IgD-negative memory B cell (primary cell): ENCODE measurements at regions not wholly inside any gene's neighbourhood (a gene's known extent, or its start where the extent isn't known, plus 50 kb on each side); places are given as distances from the start of the nearest gene placed in this dataset.

Experiments used
- H3K27ac Mint-ChIP-seq, 3 donors: one replicate each; pipeline ENCODE4 v1.8.0; 2020 to 2022; ENCODE audit warnings: mild to moderate bottlenecking in 3 of 3, mixed read lengths in 3 of 3, moderate library complexity in 1 of 3
- H3K27me3 Mint-ChIP-seq: one replicate; pipeline ENCODE4 v1.8.0; 2021; ENCODE audit warnings: mixed read lengths
- H3K36me3 Mint-ChIP-seq: one replicate; pipeline ENCODE4 v1.8.0; 2020; ENCODE audit warnings: mild to moderate bottlenecking, mixed read lengths
- H3K4me1 Mint-ChIP-seq, 3 donors: one replicate each; pipeline ENCODE4 v1.8.0; 2020 to 2022; ENCODE audit warnings: mixed read lengths in 3 of 3, mild to moderate bottlenecking in 1 of 3
- H3K4me3 Mint-ChIP-seq, 4 donors: one replicate each; pipeline ENCODE4 v1.8.0; 2020 to 2022; ENCODE audit warnings: mild to moderate bottlenecking in 4 of 4, mixed read lengths in 4 of 4, moderate library complexity in 3 of 4
- H3K9me3 Mint-ChIP-seq, 3 donors: one replicate each; pipeline ENCODE4 v1.8.0; 2020 to 2021; ENCODE audit warnings: mixed read lengths in 3 of 3, mild to moderate bottlenecking in 1 of 3

- H3K36me3 Mint-ChIP-seq = no peaks in the 10 kb centered on the region
- no peaks in the 10 kb centered on the region for H3K4me1 Mint-ChIP-seq
- H3K4me3 Mint-ChIP-seq = no peak overlapping the region
- H3K27ac Mint-ChIP-seq = no peak overlapping the region
- H3K27me3 Mint-ChIP-seq = no peaks in the 10 kb centered on the region
- H3K9me3 Mint-ChIP-seq = peaks cover 0 to 10% (median 1%) of the 10 kb centered on the region in 3 donors
Measured at GRCh38 chr9:12915366-12915954, 140.6 kb downstream of the LURAP1L start.

DNA sequence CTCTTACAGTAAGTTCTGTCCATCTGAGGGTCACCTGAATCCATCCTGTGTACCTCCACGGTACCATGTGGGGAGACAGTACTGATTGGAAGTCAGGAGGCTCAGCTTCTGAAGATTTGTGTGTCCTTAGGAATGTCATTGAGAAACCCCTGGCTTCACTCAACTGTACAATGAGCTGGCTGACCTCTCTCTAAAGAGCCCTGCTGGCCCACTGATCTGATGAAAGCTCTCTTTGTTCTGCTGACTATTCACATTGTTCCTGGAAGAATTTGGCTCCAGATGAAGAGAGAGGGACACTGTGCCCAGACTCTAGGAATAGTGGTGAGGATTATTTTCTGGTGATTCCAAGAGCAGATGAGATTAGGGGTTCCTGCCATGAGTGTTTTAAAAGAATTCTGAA, 141.2 kb downstream of the LURAP1L start:
- Mint-ChIP-seq H3K27ac (no peak overlapping the region), H3K36me3 (no peaks in the 10 kb centered on the region), H3K4me1 (no peaks in the 10 kb centered on the region), H3K4me3 (no peak overlapping the region), H3K9me3 (peaks cover 0 to 10% (median 1%) of the 10 kb centered on the region in 3 donors), H3K27me3 (no peaks in the 10 kb centered on the region)

DNA sequence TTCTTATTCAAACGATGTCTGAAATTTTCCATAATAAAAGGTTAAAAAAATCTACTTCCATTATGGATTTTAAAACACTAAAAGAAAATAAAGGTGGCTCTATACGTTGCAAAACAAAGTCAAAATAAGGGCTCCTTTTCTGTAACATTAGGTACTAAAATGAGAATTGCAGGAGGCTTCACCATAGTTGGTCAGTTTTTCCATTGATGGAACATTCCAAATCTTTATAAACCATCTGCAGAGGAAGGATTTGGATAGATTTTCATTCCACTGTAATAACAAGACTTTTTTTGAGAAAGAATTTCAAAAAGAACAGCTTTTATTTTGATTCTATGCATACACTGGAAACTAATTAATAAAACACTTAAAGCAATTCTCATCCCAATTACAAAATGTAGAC, 145.6 kb downstream of the LURAP1L start:
- peaks cover 1 to 9% (median 5%) of the 10 kb centered on the region in 3 donors for H3K9me3 Mint-ChIP-seq
- H3K4me1 Mint-ChIP-seq = no peaks in the 10 kb centered on the region
- no peak overlapping the region for H3K4me3 Mint-ChIP-seq
- no peaks in the 10 kb centered on the region for H3K27me3 Mint-ChIP-seq
- no peaks in the 10 kb centered on the region for H3K36me3 Mint-ChIP-seq
- H3K27ac Mint-ChIP-seq = no peak overlapping the region

DNA sequence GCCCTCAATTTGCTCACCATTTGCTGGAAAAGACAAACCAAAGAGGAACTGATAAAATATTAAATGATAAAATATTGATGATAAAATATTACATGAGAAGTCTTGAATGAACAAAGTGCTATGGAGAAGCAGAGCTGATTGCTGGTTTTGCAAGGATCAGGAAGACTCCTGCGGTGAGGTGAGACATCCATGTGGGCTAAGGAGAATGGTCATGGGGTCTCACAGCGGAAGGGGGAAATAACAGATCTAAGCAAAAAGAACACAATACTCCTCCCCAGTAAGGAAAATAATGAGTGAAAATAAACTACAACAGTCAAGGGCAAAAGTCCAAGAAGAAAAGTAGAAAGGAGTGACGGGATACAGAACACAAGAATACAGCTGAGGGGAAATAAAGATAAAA, 146.8 kb downstream of the LURAP1L start:
- Mint-ChIP-seq H3K9me3 (peaks cover 1 to 9% (median 7%) of the 10 kb centered on the region in 3 donors), H3K4me1 (no peaks in the 10 kb centered on the region), H3K4me3 (no peak overlapping the region), H3K27ac (no peak overlapping the region), H3K36me3 (no peaks in the 10 kb centered on the region), H3K27me3 (no peaks in the 10 kb centered on the region)

- no peak overlapping the region for H3K27ac Mint-ChIP-seq
- H3K36me3 Mint-ChIP-seq = no peaks in the 10 kb centered on the region
- H3K4me1 Mint-ChIP-seq = no peaks in the 10 kb centered on the region
- H3K4me3 Mint-ChIP-seq = no peak overlapping the region
- H3K27me3 Mint-ChIP-seq = no peaks in the 10 kb centered on the region
- peaks cover 1 to 7% (median 6%) of the 10 kb centered on the region in 3 donors for H3K9me3 Mint-ChIP-seq
Measured at GRCh38 chr9:12922224-12922866, 147.5 kb downstream of the LURAP1L start.

DNA sequence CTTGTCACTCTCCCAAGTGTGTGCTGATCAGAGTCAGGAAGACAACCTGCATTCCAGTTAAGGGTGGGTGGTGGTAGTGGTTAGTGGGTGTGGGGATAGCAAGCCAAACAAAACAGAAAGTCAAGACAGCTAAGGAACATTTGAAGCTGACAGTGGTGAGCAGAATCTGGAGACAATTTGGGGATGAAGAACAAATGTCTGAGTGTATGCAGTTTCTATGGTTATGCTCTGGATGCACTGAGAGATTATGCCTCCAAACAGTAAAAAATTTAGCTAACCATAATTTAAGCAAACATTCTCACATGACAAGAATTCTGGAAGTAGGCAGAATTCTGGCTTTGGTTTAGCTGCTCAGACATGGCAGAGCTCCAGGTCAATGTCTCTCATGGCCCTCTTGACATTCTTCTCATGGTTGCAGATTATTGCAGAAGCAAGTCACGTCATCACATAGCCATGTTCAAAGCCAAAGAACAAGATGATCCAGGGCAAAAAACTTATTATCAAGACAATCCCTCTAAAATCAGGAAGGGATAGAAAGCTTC, 148.7 kb downstream of the LURAP1L start:
- no peaks in the 10 kb centered on the region for H3K4me1 Mint-ChIP-seq
- no peak overlapping the region for H3K4me3 Mint-ChIP-seq
- no peaks in the 10 kb centered on the region for H3K27me3 Mint-ChIP-seq
- peaks cover 0 to 9% (median 6%) of the 10 kb centered on the region in 3 donors for H3K9me3 Mint-ChIP-seq
- no peak overlapping the region for H3K27ac Mint-ChIP-seq
- H3K36me3 Mint-ChIP-seq = no peaks in the 10 kb centered on the region

DNA sequence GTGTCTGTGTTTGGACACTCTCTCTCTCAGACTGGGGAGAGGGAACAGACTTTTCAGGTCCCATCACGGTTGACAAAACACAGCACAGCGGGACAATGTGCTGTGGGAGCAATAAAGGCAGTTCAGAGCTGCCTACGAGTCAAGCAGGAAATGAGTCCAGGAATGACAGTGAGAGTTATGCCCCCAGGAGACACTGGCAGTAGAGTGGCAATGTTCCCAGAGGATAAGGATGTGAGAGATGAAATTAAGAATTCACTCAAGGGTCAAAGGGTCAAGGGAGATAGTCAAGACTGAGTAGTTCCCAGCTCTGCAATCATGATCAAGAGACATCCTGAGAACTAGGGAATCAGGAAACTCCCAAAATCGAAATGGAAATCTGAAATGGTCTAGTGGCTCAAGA, 156.1 kb downstream of the LURAP1L start:
- peaks cover 2 to 9% (median 5%) of the 10 kb centered on the region in 3 donors for H3K9me3 Mint-ChIP-seq
- H3K27me3 Mint-ChIP-seq = no peaks in the 10 kb centered on the region
- H3K4me3 Mint-ChIP-seq = no peak overlapping the region
- no peak overlapping the region for H3K27ac Mint-ChIP-seq
- no peaks in the 10 kb centered on the region for H3K36me3 Mint-ChIP-seq
- H3K4me1 Mint-ChIP-seq = no peaks in the 10 kb centered on the region

- Mint-ChIP-seq H3K27me3 (no peaks in the 10 kb centered on the region), H3K27ac (no peak overlapping the region), H3K4me1 (no peaks in the 10 kb centered on the region), H3K4me3 (no peak overlapping the region), H3K36me3 (no peaks in the 10 kb centered on the region), H3K9me3 (peaks cover 0 to 9% (median 4%) of the 10 kb centered on the region in 3 donors)
Measured at GRCh38 chr9:12933957-12934356, 159.1 kb downstream of the LURAP1L start.

DNA sequence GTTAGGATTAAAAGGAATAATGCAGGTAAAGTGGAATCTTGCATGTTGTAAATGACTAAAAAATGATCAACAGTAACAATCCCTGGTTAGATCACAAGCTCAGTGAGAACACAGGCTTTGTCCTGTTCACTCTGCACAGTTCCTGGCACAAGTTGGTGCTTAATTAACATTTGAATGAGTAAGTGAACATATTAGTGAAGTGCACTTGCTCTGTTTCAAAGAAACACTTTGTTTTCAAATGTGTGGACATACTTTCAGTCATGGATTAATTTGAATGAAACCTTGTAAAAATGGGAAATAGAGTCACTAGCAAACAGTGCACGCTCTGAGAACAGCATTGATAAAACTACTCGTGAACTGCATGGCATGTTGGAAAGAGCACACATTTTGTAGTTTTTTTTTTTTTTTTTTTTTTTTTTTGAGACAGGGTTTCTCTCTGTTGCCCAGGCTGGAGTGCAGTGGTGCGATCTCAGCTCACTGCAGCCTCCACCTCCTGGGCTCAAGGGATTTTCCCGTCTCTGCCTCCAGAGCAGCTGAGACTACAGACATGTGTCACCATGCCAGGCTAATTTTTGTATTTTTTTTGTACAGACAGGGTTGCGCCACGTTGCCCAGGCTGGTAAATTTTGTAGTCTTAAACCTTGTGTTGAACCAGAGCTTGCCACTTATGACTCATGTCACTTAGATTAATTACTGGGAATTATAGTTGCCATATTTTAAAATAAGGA, 159.9 kb downstream of the LURAP1L start:
- no peak overlapping the region for H3K4me3 Mint-ChIP-seq
- H3K27me3 Mint-ChIP-seq = no peaks in the 10 kb centered on the region
- no peaks in the 10 kb centered on the region for H3K36me3 Mint-ChIP-seq
- no peak overlapping the region for H3K27ac Mint-ChIP-seq
- H3K4me1 Mint-ChIP-seq = no peaks in the 10 kb centered on the region
- H3K9me3 Mint-ChIP-seq = peaks cover 0 to 9% (median 4%) of the 10 kb centered on the region in 3 donors

DNA sequence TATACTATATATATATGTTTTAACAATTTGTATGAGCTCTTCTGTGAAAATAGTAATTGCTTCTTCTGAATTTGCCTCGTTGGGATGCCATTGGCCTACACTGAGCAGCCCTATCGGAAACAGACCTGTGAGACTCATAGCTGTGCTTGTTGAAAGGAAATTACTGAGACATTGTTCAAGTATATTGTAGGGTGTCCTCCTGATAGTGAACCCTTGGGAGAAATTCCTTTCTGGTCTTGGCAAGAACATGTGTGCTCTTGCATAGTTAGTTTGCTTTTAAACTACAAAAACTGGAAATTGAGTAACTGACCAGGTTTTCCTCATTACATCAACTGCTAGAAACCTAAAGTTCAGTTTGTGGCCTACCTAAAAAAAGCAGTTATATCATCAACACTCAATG, 160.9 kb downstream of the LURAP1L start:
- Mint-ChIP-seq H3K36me3 (no peaks in the 10 kb centered on the region), H3K27me3 (no peaks in the 10 kb centered on the region), H3K4me3 (no peak overlapping the region), H3K9me3 (peaks cover 0 to 6% (median 4%) of the 10 kb centered on the region in 3 donors), H3K4me1 (no peaks in the 10 kb centered on the region), H3K27ac (no peak overlapping the region)

DNA sequence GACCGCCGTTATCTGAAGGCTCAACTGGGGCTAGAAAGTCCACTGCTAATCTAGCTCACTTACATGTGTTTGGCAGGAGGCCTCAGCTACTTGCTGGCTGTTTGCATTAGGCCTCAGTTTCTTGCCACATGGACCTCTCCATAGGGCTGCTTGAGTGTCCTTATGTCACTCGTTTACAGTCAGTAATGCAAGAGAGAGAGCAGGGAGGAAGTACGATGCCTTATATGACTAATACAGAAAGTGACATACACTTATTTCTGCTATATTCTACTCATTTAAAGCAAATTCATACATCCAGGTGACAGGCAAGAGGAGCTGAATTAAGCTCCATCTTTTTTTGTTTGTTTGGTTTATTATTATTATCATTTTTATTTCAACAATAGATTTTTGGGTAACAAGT, 179.6 kb downstream of the LURAP1L start:
- H3K4me3 Mint-ChIP-seq = no peak overlapping the region

DNA sequence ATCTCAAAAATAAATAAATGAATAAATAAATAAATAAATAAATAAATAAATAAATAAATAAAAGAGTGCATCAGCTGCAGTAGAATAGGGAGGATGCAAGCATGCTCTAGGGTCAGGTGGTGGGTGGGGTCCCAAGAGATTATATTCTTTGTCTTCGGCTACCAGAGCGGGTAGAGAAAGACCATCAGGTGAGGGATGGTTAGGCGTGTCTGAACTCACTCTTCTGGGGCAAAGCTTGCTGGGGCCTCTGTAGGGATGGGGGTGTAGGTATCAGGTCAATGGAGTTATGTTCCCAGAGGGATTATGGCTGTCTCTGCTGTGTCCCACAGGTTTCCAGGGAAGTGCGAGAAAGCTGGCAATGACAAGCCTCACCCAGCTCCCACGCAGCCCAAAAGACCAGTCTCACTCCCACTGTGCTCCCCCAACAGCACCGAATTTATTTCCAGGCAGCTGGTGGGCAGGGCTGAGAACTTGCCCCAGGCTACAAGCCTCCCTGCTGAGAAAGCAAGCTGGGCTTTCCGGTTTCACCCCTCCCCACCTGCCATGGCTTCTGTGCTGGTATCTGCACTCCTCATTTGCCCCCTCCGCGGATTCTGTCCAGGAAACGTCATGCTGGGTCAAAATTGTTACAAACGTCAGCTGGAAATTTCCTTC, 180.8 kb downstream of the LURAP1L start:
- Mint-ChIP-seq H3K4me3 (no peak overlapping the region), H3K27ac (no peak overlapping the region), H3K27me3 (no peaks in the 10 kb centered on the region), H3K36me3 (no peaks in the 10 kb centered on the region), H3K9me3 (peaks cover 0 to 8% (median 3%) of the 10 kb centered on the region in 3 donors), H3K4me1 (no peaks in the 10 kb centered on the region)

More for the DNA sequence above, 179.6 kb downstream of the LURAP1L start:
- Mint-ChIP-seq H3K27ac (no peak overlapping the region), H3K27me3 (no peaks in the 10 kb centered on the region), H3K4me1 (no peaks in the 10 kb centered on the region), H3K36me3 (peaks cover 1% of the 10 kb centered on the region), H3K9me3 (peaks cover 3 to 10% (median 4%) of the 10 kb centered on the region in 3 donors)

- Mint-ChIP-seq H3K4me1 (no peaks in the 10 kb centered on the region), H3K27ac (peak overlapping the region in 1 of 3 donors; percentile 50), H3K4me3 (no peak overlapping the region), H3K36me3 (no peaks in the 10 kb centered on the region), H3K27me3 (no peaks in the 10 kb centered on the region), H3K9me3 (peaks cover 0 to 8% (median 3%) of the 10 kb centered on the region in 3 donors)
Measured at GRCh38 chr9:12956261-12956660, 181.4 kb downstream of the LURAP1L start.

DNA sequence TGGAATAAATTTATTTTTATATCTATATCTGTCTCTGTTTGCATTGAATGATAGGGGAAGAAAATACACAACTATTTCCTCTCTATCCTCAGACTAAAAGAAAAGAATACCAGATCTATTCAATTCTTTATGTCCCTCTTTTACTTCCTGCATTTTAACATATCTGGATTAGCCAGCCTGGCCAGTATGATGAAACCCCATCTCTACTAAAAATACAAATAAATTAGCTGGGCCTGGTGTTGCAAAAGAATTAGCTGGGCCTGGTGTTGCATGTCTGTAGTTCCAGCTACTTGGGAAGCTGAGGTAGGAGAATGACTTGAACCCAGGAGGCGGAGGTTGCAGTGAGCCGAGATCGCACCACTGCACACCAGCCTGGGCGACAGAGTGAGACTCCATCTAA, 182.0 kb downstream of the LURAP1L start:
- Mint-ChIP-seq H3K27ac (no peak overlapping the region), H3K4me3 (no peak overlapping the region), H3K9me3 (peaks cover 0 to 8% (median 3%) of the 10 kb centered on the region in 3 donors), H3K4me1 (no peaks in the 10 kb centered on the region), H3K27me3 (no peaks in the 10 kb centered on the region), H3K36me3 (no peaks in the 10 kb centered on the region)

GRCh38 chr9:12958279-12958678, 183.5 kb downstream of the LURAP1L start:
- H3K36me3 Mint-ChIP-seq = no peaks in the 10 kb centered on the region
- no peaks in the 10 kb centered on the region for H3K27me3 Mint-ChIP-seq
- H3K9me3 Mint-ChIP-seq = peaks cover 0 to 5% (median 3%) of the 10 kb centered on the region in 3 donors
- H3K4me1 Mint-ChIP-seq = no peaks in the 10 kb centered on the region
- H3K4me3 Mint-ChIP-seq = no peak overlapping the region
- H3K27ac Mint-ChIP-seq = no peak overlapping the region
